Epithelial cell of proximal tubule (primary cell): ENCODE measurements at regions not wholly inside any gene's neighbourhood (a gene's known extent, or its start where the extent isn't known, plus 50 kb on each side); places are given as distances from the start of the nearest gene placed in this dataset.

ENCODE experiments used
- DNase-seq: peaks from one replicate; pipeline ENCODE4 v3.0.0-alpha.2; 2011; ENCODE audit warnings: low read depth
- H3K4me3 ChIP-seq: 2 replicates; pipeline ENCODE4 v1.5.1; 2011; ENCODE audit warnings: low read depth, mild to moderate bottlenecking, low read length
- TF ChIP-seq, protein P1 (sequence below): conservative IDR thresholded peaks from 2 replicates; pipeline ENCODE4 v1.5.1; 2012; ENCODE audit warnings: low read depth, mild to moderate bottlenecking, low read length

GRCh38 chr12:77372494-77372893, 307.1 kb upstream of the E2F7 start:
- H3K4me3 ChIP-seq = no peak overlapping the region
- no peak for DNase-seq
- TF ChIP-seq, protein P1, sequence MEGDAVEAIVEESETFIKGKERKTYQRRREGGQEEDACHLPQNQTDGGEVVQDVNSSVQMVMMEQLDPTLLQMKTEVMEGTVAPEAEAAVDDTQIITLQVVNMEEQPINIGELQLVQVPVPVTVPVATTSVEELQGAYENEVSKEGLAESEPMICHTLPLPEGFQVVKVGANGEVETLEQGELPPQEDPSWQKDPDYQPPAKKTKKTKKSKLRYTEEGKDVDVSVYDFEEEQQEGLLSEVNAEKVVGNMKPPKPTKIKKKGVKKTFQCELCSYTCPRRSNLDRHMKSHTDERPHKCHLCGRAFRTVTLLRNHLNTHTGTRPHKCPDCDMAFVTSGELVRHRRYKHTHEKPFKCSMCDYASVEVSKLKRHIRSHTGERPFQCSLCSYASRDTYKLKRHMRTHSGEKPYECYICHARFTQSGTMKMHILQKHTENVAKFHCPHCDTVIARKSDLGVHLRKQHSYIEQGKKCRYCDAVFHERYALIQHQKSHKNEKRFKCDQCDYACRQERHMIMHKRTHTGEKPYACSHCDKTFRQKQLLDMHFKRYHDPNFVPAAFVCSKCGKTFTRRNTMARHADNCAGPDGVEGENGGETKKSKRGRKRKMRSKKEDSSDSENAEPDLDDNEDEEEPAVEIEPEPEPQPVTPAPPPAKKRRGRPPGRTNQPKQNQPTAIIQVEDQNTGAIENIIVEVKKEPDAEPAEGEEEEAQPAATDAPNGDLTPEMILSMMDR = no peak

- H3K4me3 ChIP-seq = no peak overlapping the region
- TF ChIP-seq, protein P1 = no peak
- DNase-seq = no peak
Measured at GRCh38 chr12:77372026-77372425, 306.7 kb upstream of the E2F7 start.

DNA sequence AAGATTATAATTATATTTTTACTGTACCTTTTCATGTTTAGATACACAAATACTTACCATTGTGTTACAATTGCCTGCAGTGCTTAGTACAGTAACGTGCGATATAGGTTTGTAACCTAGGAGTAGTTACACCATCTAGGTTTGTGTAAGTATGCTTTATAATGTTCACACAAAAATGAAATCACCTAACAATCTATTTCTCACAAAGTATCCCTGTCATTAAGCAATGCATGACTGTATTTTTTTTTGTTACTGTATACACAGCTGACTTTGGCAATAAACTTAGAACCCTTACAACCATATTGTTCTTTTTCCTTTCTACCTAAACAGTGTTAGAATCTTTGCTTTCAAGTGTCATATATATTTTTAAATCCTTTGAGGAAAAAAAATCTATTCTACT, 303.0 kb upstream of the E2F7 start:
- no peak overlapping the region for H3K4me3 ChIP-seq
- DNase-seq = no peak
- TF ChIP-seq, protein P1 = no peak

GRCh38 chr12:77366616-77367015, 301.2 kb upstream of the E2F7 start:
- no peak for DNase-seq
- no peak overlapping the region for H3K4me3 ChIP-seq
- TF ChIP-seq, protein P1 = no peak

DNA sequence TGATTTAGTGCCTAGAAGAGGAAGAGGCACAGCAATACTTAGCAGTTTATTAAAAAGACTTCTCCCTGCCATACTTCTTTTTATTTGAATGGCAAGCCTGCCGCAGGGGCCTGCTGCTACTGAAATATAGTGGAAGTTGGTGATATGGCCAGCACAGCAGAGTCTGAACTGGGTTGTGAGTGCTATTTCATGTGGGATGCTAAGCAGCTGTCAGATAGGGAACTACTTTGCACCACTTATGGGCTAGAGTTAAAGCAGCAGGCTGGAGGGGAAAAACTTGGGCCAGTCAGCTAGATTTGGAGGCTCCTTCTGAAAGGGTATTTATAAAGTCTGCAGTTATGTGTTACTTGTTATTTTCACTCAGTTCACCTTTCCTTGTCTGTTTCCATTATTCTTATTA, 299.0 kb upstream of the E2F7 start:
- DNase-seq = no peak
- no peak overlapping the region for H3K4me3 ChIP-seq
- TF ChIP-seq, protein P1 = no peak

DNA sequence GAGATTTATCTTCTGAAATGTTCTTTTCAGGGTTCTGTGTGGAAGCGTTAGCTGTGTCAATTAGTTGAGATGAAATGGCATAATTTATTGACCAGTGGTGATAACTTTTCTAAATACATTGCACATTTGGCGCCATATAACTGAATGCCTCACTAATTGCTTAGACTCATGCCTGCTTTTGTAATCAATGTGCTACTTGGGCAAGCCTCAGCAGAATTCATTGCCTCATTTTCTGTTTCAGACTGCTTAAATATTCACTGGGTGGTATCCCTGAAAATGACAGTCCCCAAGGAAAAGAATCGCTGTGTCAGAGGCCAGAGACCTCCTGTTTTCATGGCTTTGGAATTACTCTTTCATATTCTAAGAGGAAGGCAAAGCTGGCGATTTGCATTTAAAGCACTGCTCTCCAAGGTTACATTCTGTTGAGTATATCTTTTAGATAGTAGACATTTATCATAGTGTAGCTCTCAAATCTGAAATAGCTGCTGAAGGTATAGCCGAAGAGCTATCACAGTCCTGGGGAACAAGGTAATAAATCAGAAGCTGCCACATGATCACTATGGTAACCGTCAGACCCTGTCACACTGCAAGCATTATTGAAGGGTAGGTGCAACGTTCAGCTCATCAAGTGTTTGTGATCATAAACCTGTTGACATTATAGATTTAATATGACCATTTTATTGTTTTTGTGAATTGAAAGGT, 297.3 kb upstream of the E2F7 start:
- DNase-seq = no peak
- H3K4me3 ChIP-seq = no peak overlapping the region
- TF ChIP-seq, protein P1 = no peak

DNA sequence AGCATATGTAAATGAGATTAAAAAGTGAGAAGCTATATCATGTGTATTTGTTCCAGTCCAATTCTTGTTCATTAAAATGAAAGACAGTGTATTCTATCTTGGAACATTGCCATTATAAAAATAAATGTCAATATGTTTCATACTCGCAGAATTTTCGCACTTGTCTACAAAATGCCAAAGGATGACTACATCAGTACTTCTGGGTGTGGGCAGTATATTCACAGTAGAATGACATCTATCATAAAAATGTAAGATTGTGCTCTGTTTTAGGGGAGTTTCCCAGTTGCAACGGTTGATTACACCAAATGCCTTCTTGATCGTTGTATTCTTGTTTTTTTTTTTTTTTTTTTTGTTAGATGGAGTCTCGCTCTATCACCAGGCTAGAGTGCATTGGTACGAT, 292.3 kb upstream of the E2F7 start:
- no peak for DNase-seq
- TF ChIP-seq, protein P1 = no peak
- H3K4me3 ChIP-seq = no peak overlapping the region
